Thymus (tissue), 11 donors: ENCODE measurements at regions not wholly inside any gene's neighbourhood (a gene's known extent, or its start where the extent isn't known, plus 50 kb on each side); places are given as distances from the start of the nearest gene placed in this dataset.

Experiments used
- DNase-seq, 9 donors: peaks; one replicate each; pipeline ENCODE4 v3.0.0-alpha.2; 2013; ENCODE audit warnings: low spot score in 9 of 9, low read depth in 6 of 9, missing footprints in 1 of 9
- H3K27ac ChIP-seq, 2 donors: one replicate each; pipeline ENCODE4 v1.5.1; 2013; ENCODE audit warnings: control low read depth in 1 of 2, low read depth in 1 of 2, low read length in 1 of 2, mild to moderate bottlenecking in 1 of 2, moderate library complexity in 1 of 2
- H3K27me3 ChIP-seq, 2 donors: one replicate each; pipeline ENCODE4 v1.5.1; 2013; ENCODE audit warnings: low read length in 1 of 2; ENCODE audit not compliant: control insufficient read depth in 2 of 2, insufficient read depth in 1 of 2
- H3K36me3 ChIP-seq, 2 donors: one replicate each; pipeline ENCODE4 v1.5.1; 2013; ENCODE audit warnings: low read length in 1 of 2, mild to moderate bottlenecking in 1 of 2, moderate library complexity in 1 of 2; ENCODE audit not compliant: control insufficient read depth in 2 of 2, insufficient read depth in 2 of 2
- H3K4me1 ChIP-seq, 2 donors: one replicate each; pipeline ENCODE4 v1.5.1; 2013; ENCODE audit warnings: low read length in 2 of 2; ENCODE audit not compliant: control insufficient read depth in 2 of 2, insufficient read depth in 2 of 2
- H3K4me3 ChIP-seq, 2 donors: one replicate each; pipeline ENCODE4 v1.5.1; 2013; ENCODE audit warnings: low read length in 2 of 2, control low read depth in 1 of 2, mild to moderate bottlenecking in 1 of 2
- H3K9me3 ChIP-seq, 2 donors: one replicate each; pipeline ENCODE4 v1.5.1; 2013; ENCODE audit warnings: low read length in 1 of 2, mild to moderate bottlenecking in 1 of 2; ENCODE audit not compliant: control insufficient read depth in 2 of 2, insufficient read depth in 1 of 2
- WGBS: extraction: QIAGEN DNeasy Blood & Tissue Kit; methylation state at CpG from one replicate; pipeline ENCODE4 v1.1.7; 2013; 5-methylcytosine and 5-hydroxymethylcytosine counted together
- donor health status: healthy.

GRCh38 chr10:33422471-33423153, 88.1 kb upstream of the NRP1 start:
- Histone ChIP-seq H3K4me1 (no peaks in the 10 kb centered on the region), H3K27ac (no peak overlapping the region), H3K36me3 (no peaks in the 10 kb centered on the region), H3K9me3 (no peaks in the 10 kb centered on the region), H3K4me3 (no peak overlapping the region), H3K27me3 (no peaks in the 10 kb centered on the region)
- WGBS, result 88% methylated on average over 10 of the region's 10 CpGs
- DNase-seq, result no peak

DNA sequence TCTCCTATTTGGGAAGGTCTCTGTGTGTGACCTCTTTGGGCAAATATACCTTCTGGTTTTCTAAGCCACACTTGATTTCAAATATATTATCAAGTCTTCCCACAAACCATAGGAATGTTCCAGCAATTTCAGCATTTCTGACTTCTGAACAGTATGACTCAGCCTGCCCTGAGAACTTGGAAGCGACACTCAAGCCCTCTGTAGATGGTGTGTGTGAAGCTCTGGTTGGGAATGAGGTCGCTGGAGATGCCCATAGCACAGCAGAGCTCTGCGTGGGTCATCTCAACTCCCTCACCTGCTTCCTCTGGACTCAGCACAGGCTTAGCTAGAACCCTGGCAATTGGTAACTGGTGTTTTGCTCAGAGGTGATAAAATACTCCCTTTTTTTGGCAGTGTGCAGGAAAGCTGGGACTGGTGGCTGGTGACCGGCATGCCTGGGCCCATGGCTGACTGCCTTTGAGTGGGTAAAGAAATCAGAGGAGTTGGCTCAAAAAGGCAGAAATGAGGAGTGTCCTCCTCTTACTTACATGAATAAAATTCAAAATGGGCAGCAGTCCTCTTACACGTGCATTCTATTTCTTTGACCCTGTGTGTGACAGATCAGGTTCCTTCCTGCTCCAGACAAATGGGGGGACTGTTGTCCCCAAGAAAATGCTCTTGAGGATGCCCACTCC, 87.5 kb upstream of the NRP1 start:
- no peaks in the 10 kb centered on the region for H3K27me3 ChIP-seq
- H3K27ac ChIP-seq, result no peak overlapping the region
- H3K4me1 ChIP-seq, result no peaks in the 10 kb centered on the region
- no peak overlapping the region for H3K4me3 ChIP-seq
- no peak for DNase-seq
- no peaks in the 10 kb centered on the region for H3K9me3 ChIP-seq
- 91% methylated on average over 5 of the region's 5 CpGs for WGBS
- H3K36me3 ChIP-seq, result no peaks in the 10 kb centered on the region

DNA sequence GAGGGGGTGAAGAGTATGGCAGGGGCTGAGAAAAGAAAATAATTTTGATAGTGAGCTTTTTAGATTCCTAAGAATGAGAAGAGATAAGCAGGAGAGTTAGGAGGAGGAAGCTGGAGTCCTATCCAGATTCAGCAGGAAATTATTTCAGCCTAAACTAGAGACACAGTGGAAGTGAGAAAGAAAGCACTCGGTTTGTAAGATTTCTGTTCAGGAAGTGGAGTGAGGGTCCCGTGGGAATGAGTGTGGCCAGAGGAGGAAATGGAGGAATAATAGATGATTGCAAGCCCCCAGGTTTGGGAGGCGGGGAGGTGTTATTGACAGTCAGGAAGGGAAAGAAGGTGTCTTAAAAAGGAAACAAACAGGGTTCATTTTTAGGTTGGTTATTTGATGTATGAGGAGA, 84.8 kb upstream of the NRP1 start:
- H3K27ac ChIP-seq, result no peak overlapping the region
- H3K9me3 ChIP-seq, result no peaks in the 10 kb centered on the region
- 26% methylated on average over 3 of the region's 3 CpGs for WGBS
- no peak for DNase-seq
- no peaks in the 10 kb centered on the region for H3K27me3 ChIP-seq
- H3K4me1 ChIP-seq, result no peaks in the 10 kb centered on the region
- no peaks in the 10 kb centered on the region for H3K36me3 ChIP-seq
- H3K4me3 ChIP-seq, result no peak overlapping the region

GRCh38 chr10:33418301-33418700, 83.8 kb upstream of the NRP1 start:
- Histone ChIP-seq H3K4me1 (no peaks in the 10 kb centered on the region), H3K36me3 (no peaks in the 10 kb centered on the region), H3K27ac (no peak overlapping the region), H3K9me3 (no peaks in the 10 kb centered on the region), H3K27me3 (no peaks in the 10 kb centered on the region), H3K4me3 (no peak overlapping the region)
- DNase-seq, result no peak
- 75% methylated on average over 4 of the region's 4 CpGs for WGBS

DNA sequence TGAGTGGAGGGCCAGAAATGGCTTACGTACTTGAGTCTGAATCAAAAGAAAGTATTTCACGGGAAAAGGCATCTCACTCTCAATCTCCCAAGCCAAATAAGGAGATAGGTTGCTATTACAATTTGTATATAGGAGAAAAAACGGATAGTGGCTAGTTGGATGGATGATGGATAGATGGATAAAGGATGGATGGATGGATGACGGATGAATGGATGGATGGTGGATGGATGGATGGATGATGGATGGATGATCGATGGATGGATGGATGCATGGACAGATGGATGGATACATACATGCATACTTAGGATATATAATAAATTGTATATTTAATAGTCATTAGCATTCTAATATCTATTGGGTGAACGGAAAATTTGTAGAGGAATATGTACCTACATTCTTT, 82.2 kb upstream of the NRP1 start:
- no peak for DNase-seq
- Histone ChIP-seq H3K27ac (no peak overlapping the region), H3K9me3 (no peaks in the 10 kb centered on the region), H3K36me3 (no peaks in the 10 kb centered on the region), H3K4me3 (no peak overlapping the region), H3K4me1 (no peaks in the 10 kb centered on the region), H3K27me3 (no peaks in the 10 kb centered on the region)
- WGBS, result 97% methylated on average over 6 of the region's 6 CpGs

GRCh38 chr10:33416209-33416608, 81.7 kb upstream of the NRP1 start:
- H3K4me3 ChIP-seq, result no peak overlapping the region
- H3K27ac ChIP-seq, result no peak overlapping the region
- H3K27me3 ChIP-seq, result no peaks in the 10 kb centered on the region
- H3K4me1 ChIP-seq, result no peaks in the 10 kb centered on the region
- 99% methylated on average over 1 of the region's 1 CpG for WGBS
- no peaks in the 10 kb centered on the region for H3K9me3 ChIP-seq
- no peaks in the 10 kb centered on the region for H3K36me3 ChIP-seq
- DNase-seq, result no peak

DNA sequence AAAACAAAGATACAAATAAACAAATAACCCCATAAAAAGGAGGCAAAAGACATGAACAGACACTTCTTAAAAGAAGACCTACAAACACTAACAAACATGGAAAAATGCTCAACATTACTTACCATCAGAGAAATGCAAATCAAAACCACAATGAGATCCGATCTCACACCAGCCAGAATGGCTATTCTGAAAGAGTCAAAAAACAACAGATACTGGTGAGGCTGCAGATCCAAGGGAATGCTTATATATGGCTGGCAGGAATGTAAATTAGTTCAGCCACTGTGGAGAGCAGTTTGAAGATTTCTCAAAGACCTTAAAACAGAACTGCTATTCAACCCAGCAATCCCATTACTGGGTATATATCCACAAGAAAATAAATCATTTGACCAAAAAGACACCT, 80.4 kb upstream of the NRP1 start:
- H3K4me3 ChIP-seq, result no peak overlapping the region
- no peak for DNase-seq
- H3K27ac ChIP-seq, result no peak overlapping the region
- no peaks in the 10 kb centered on the region for H3K27me3 ChIP-seq
- 91% methylated on average over 1 of the region's 1 CpG for WGBS
- no peaks in the 10 kb centered on the region for H3K4me1 ChIP-seq
- no peaks in the 10 kb centered on the region for H3K36me3 ChIP-seq
- H3K9me3 ChIP-seq, result no peaks in the 10 kb centered on the region

DNA sequence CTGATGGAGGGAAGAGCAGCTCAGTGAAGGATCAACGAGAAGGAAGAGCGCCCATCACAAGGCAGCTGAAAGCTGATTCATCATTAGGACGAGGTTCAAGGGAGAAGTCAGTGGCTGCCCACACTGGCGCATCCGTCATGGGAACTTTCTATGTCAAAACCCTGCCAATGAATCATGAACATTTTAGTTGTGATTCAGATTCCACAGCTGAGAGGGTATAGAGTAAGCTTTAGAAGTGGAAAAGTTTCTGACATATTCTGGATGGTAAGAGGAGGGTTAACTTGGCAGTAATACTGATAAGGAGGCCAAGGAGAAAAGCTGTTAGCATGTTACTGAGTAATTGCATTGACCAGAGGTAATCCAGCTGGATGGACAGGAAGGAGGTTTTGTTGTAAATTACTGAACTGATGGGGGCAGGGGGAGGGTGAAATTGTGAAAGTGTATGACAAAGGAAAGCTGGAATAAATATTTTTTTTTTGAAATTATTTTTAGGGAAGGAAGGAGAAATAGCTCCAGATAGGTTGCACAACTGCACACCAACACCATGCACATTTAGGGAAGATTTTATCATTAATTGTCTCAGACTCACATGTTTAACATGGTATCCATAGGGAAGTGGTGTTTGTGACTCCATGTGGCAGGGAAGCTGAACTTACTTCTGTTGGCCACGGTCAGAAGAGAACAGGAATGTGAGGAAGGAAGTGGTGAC, 78.3 kb upstream of the NRP1 start:
- H3K4me1 ChIP-seq, result no peaks in the 10 kb centered on the region
- H3K9me3 ChIP-seq, result no peaks in the 10 kb centered on the region
- no peak overlapping the region for H3K4me3 ChIP-seq
- no peak overlapping the region for H3K27ac ChIP-seq
- WGBS, result 71% methylated on average over 6 of the region's 6 CpGs
- H3K36me3 ChIP-seq, result no peaks in the 10 kb centered on the region
- H3K27me3 ChIP-seq, result no peaks in the 10 kb centered on the region
- DNase-seq, result no peak

DNA sequence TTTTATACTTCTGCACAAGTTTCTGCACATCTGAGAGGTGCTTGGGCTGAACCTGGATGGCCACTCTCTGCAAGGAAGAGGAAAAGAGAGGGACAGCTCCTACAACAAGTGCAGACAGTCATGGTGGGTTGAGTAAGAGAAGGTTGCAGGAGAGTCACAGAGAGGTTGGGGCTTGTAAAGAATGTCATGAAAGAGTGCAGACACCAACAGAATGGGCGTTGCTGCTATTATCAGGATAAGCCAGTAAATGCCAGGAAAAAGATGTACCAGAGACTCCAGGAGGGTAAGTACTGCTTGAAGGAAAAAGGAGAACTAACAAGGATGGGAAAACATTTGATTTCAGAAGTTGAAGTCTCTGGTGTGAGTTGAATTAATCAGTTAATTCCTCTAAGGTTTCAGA, 77.8 kb upstream of the NRP1 start:
- Histone ChIP-seq H3K4me3 (no peak overlapping the region), H3K4me1 (no peaks in the 10 kb centered on the region), H3K9me3 (no peaks in the 10 kb centered on the region), H3K27ac (no peak overlapping the region), H3K27me3 (no peaks in the 10 kb centered on the region), H3K36me3 (no peaks in the 10 kb centered on the region)
- WGBS, result 83% methylated on average over 1 of the region's 1 CpG
- no peak for DNase-seq
